Activated CD4-positive, alpha-beta T cell treated with anti-CD3 and anti-CD28 coated beads, Interleukin-2, amount 50 U/mL, for 4 hours (primary cell): ENCODE measurements at regions not wholly inside any gene's neighbourhood (a gene's known extent, or its start where the extent isn't known, plus 50 kb on each side); places are given as distances from the start of the nearest gene placed in this dataset.

Source experiments
- DNase-seq, 2 experiments: peaks; one replicate each; pipeline ENCODE4 v3.0.0-alpha.2; 2020

GRCh38 chr2:234146087-234146826, 95.8 kb downstream of the SPP2 start:
- no peak for DNase-seq

- no peak for DNase-seq
Observed at GRCh38 chr2:234145511-234145910, 95.0 kb downstream of the SPP2 start.

GRCh38 chr2:234145057-234145456, 94.6 kb downstream of the SPP2 start:
- no peak for DNase-seq

GRCh38 chr2:234143896-234144295, 93.4 kb downstream of the SPP2 start:
- no peak for DNase-seq

- DNase-seq, result no peak
Observed at GRCh38 chr2:234142530-234142929, 92.0 kb downstream of the SPP2 start.

GRCh38 chr2:234139755-234140154, 89.3 kb downstream of the SPP2 start:
- DNase-seq, result no peak

GRCh38 chr2:234138836-234139235, 88.3 kb downstream of the SPP2 start:
- DNase-seq, result no peak

GRCh38 chr2:234137400-234138014, 87.0 kb downstream of the SPP2 start:
- no peak for DNase-seq

GRCh38 chr2:234136461-234136860, 86.0 kb downstream of the SPP2 start:
- DNase-seq, result no peak

- peak; percentile 28 to 29 for DNase-seq
Observed at GRCh38 chr2:234135750-234136221, 85.3 kb downstream of the SPP2 start.

- DNase-seq, result no peak
Observed at GRCh38 chr2:234134496-234134895, 84.0 kb downstream of the SPP2 start.

GRCh38 chr2:234133004-234133403, 82.5 kb downstream of the SPP2 start:
- no peak for DNase-seq

- no peak for DNase-seq
Observed at GRCh38 chr2:234130777-234131181, 80.3 kb downstream of the SPP2 start.

GRCh38 chr2:234128606-234129005, 78.1 kb downstream of the SPP2 start:
- DNase-seq, result no peak
